A673 (cell line): ENCODE measurements at regions not wholly inside any gene's neighbourhood (a gene's known extent, or its start where the extent isn't known, plus 50 kb on each side); places are given as distances from the start of the nearest gene placed in this dataset.

Experiments used
- BruUV-seq: library from RNA; stranded (reverse); fragments of 400-500 nt; replicated peaks from 2 replicates; lab custom pipeline; 2021; lab: Mats Ljungman, UMichigan
- CTCF ChIA-PET: fragments of 300-600 bp; sonication (Branson Sonifier 250); formaldehyde crosslinking; loops from one replicate; lab custom pipeline; 2022; ENCODE audit warnings: antibody characterized with exemption; lab: Charles Lee
- POLR2A ChIA-PET: fragments of 300-600 bp; sonication (Branson Sonifier 250); formaldehyde crosslinking; loops from one replicate; lab custom pipeline; 2022; ENCODE audit warnings: antibody characterized with exemption; ENCODE audit not compliant: low non-redundant PET; lab: Charles Lee
- DNase-seq: peaks from one replicate; pipeline ENCODE4 v3.0.0-alpha.2; 2015; ENCODE audit warnings: low spot score
- H3K27ac ChIP-seq: fragments of 200-600 bp; sonication (generic); 2 replicates; pipeline ENCODE4 v1.5.1; 2016; ENCODE audit warnings: mixed run types, low read depth, mild to moderate bottlenecking, mixed read lengths, antibody characterized with exemption, low read length; ENCODE audit not compliant: poor library complexity, severe bottlenecking
- H3K27me3 ChIP-seq: fragments of 200-600 bp; sonication (generic); replicated peaks from 2 replicates; pipeline ENCODE4 v1.6.1; 2017; ENCODE audit warnings: mixed run types, low read depth, mild to moderate bottlenecking, mixed read lengths, antibody characterized with exemption, low read length; ENCODE audit not compliant: insufficient read depth, poor library complexity
- H3K36me3 ChIP-seq: fragments of 200-600 bp; sonication (generic); 2 replicates; pipeline ENCODE4 v1.6.1; 2016; ENCODE audit warnings: mixed run types, mild to moderate bottlenecking, mixed read lengths, antibody characterized with exemption, low read length; ENCODE audit not compliant: insufficient read depth, poor library complexity, severe bottlenecking
- H3K4me1 ChIP-seq: fragments of 200-600 bp; sonication (generic); 2 replicates; pipeline ENCODE4 v1.6.1; 2017; ENCODE audit warnings: mixed run types, mild to moderate bottlenecking, mixed read lengths, antibody characterized with exemption, low read length; ENCODE audit not compliant: insufficient read depth, poor library complexity, severe bottlenecking
- H3K4me3 ChIP-seq: fragments of 200-600 bp; sonication (generic); 2 replicates; pipeline ENCODE4 v1.5.1; 2016; ENCODE audit warnings: low read depth, mixed run types, mild to moderate bottlenecking, mixed read lengths, low read length; ENCODE audit not compliant: poor library complexity, severe bottlenecking
- H3K9me3 ChIP-seq: fragments of 200-600 bp; sonication (generic); 2 replicates; pipeline ENCODE4 v1.6.1; 2016; ENCODE audit warnings: mixed run types, low read depth, mild to moderate bottlenecking, mixed read lengths, antibody characterized with exemption, low read length; ENCODE audit not compliant: poor library complexity, severe bottlenecking
- EZH2 ChIP-seq: fragments of 200-600 bp; sonication (generic); IDR thresholded peaks from 2 replicates; pipeline ENCODE4 v1.6.1; 2017; ENCODE audit warnings: borderline replicate concordance, low read depth, mild to moderate bottlenecking, mixed read lengths, antibody characterized with exemption, low read length; ENCODE audit not compliant: poor library complexity, severe bottlenecking
- intact Hi-C: fragments of 100-400 bp; cut with micrococcal nuclease; formaldehyde crosslinking; loops from one replicate; pipeline ENCODE4 v1.10.0; 2022; ENCODE audit not compliant: unreplicated experiment
- TF ChIP-seq, protein P1 (sequence below): fragments of 300-800, 200-600 bp; sonication (generic); conservative IDR thresholded peaks from 2 replicates; pipeline ENCODE4 v1.5.1; 2017; ENCODE audit warnings: low read depth, mild to moderate bottlenecking, antibody characterized with exemption, low read length, moderate library complexity, mixed read lengths

DNA sequence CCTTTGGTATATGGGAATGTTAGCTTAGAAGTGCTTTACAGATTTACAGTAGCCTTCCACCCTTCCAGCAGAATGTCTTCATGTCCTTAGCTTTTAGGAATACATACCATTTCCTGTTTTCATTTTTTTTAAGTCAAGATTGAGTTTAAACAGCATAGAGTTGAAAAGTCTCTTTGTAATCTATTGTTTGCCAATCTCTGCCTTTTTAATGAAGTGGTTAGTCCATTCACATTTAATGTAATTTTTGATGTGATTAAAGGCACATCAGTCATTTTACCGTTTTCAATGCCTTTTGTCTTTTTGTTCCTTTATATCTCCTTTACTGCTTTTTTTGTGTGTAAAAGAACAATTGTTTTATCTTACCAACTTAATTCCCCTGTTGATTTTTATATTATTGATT lies 233.4 kb upstream of the SMIM21 start:
- no peak for TF ChIP-seq EZH2
- TF ChIP-seq, protein P1, sequence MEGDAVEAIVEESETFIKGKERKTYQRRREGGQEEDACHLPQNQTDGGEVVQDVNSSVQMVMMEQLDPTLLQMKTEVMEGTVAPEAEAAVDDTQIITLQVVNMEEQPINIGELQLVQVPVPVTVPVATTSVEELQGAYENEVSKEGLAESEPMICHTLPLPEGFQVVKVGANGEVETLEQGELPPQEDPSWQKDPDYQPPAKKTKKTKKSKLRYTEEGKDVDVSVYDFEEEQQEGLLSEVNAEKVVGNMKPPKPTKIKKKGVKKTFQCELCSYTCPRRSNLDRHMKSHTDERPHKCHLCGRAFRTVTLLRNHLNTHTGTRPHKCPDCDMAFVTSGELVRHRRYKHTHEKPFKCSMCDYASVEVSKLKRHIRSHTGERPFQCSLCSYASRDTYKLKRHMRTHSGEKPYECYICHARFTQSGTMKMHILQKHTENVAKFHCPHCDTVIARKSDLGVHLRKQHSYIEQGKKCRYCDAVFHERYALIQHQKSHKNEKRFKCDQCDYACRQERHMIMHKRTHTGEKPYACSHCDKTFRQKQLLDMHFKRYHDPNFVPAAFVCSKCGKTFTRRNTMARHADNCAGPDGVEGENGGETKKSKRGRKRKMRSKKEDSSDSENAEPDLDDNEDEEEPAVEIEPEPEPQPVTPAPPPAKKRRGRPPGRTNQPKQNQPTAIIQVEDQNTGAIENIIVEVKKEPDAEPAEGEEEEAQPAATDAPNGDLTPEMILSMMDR = no peak
- Histone ChIP-seq H3K27ac (no peak overlapping the region), H3K27me3 (no peaks in the 10 kb centered on the region), H3K36me3 (no peaks in the 10 kb centered on the region), H3K9me3 (no peaks in the 10 kb centered on the region), H3K4me3 (no peak overlapping the region), H3K4me1 (no peaks in the 10 kb centered on the region)
- ChIA-PET POLR2A (no interaction called here), CTCF (no interaction called here)
- intact Hi-C loops = no loop called here
- BruUV-seq = no TSS peak
- no peak for DNase-seq

DNA sequence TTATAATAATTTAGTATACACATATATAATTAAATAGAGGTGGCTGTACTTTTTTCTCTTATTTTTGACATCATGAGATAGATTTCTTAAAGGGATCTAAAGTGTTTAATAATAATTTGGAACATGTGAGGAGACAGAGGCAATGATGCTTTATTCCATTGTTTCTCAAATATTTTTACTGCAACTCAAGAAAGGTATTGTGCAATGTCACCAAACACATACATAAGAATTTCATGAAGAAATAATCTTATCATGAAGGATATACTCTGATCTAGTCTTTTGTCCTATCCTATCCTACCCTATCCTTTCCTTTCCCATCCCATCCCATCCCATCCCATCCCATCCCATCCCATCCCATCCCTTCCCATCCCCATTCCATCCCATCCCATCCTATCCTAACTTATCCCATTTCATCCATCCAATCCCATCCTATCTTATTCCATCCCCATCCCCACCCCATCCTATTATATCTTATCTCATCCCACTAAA lies 232.1 kb upstream of the SMIM21 start:
- Histone ChIP-seq H3K27me3 (no peaks in the 10 kb centered on the region), H3K4me3 (no peak overlapping the region), H3K36me3 (no peaks in the 10 kb centered on the region), H3K27ac (no peak overlapping the region), H3K4me1 (no peaks in the 10 kb centered on the region), H3K9me3 (no peaks in the 10 kb centered on the region)
- POLR2A ChIA-PET = no interaction called here
- intact Hi-C loops = no loop called here
- DNase-seq = no peak
- BruUV-seq = no TSS peak
- TF ChIP-seq EZH2 = no peak
- TF ChIP-seq, protein P1 = no peak
- CTCF ChIA-PET = no interaction called here

DNA sequence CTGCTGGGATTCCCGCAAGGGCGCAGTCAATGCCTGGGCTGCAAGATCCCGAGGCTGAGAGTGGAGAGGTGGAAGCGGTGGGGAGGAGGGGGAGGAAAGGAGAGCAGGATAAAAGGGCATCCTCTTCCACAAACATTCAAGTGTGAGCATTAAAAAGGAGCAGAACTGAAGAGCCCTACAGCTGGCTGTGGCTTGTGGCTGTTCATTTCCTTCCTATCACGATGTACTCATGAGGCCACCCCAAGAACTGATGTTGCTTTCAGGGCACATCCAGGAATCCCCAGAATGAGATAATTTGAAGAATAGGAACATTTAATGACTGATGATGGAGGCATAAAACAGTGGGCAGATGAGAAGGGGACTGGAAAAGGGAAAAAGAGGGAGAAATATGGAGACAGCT lies 230.8 kb upstream of the SMIM21 start:
- H3K4me3 ChIP-seq = no peak overlapping the region
- TF ChIP-seq EZH2 = no peak
- TF ChIP-seq, protein P1 = no peak
- intact Hi-C loops = no loop called here

More for the DNA sequence above, 230.8 kb upstream of the SMIM21 start:
- Histone ChIP-seq H3K9me3 (no peaks in the 10 kb centered on the region), H3K36me3 (no peaks in the 10 kb centered on the region), H3K4me1 (no peaks in the 10 kb centered on the region), H3K27me3 (no peaks in the 10 kb centered on the region), H3K27ac (no peak overlapping the region)
- POLR2A ChIA-PET = no interaction called here
- CTCF ChIA-PET = no interaction called here
- DNase-seq = no peak
- BruUV-seq = no TSS peak
